Activated naive CD4-positive, alpha-beta T cell treated with anti-CD3 and anti-CD28 coated beads for 36 hours (primary cell): ENCODE measurements at regions not wholly inside any gene's neighbourhood (a gene's known extent, or its start where the extent isn't known, plus 50 kb on each side); places are given as distances from the start of the nearest gene placed in this dataset.

ENCODE experiments used
- CTCF ChIA-PET: fragments of 350-600 bp; sonication (Branson Sonifier 250); formaldehyde crosslinking; loops from one replicate; lab custom pipeline; 2021; ENCODE audit warnings: antibody characterized with exemption; lab: Charles Lee
- DNase-seq: peaks from one replicate; pipeline ENCODE4 v3.0.0-alpha.2; 2020
- H3K27ac Mint-ChIP-seq: one replicate; pipeline ENCODE4 v1.8.0; 2021; ENCODE audit warnings: mild to moderate bottlenecking, mixed read lengths
- H3K27me3 Mint-ChIP-seq: one replicate; pipeline ENCODE4 v1.8.0; 2021; ENCODE audit warnings: low read depth, mixed read lengths
- H3K36me3 Mint-ChIP-seq: one replicate; pipeline ENCODE4 v1.8.0; 2021; ENCODE audit warnings: low read depth, mixed read lengths
- H3K4me1 Mint-ChIP-seq: one replicate; pipeline ENCODE4 v1.8.0; 2021; ENCODE audit warnings: low read depth, mixed read lengths
- H3K4me3 Mint-ChIP-seq: one replicate; pipeline ENCODE4 v1.8.0; 2021; ENCODE audit warnings: mild to moderate bottlenecking, moderate library complexity, mixed read lengths
- H3K9me3 Mint-ChIP-seq: one replicate; pipeline ENCODE4 v1.8.0; 2021; ENCODE audit warnings: mixed read lengths
- intact Hi-C: fragments of 100-400 bp; cut with micrococcal nuclease; formaldehyde crosslinking; loops from one replicate; pipeline ENCODE4 v1.15.1; 2023

- no peak for DNase-seq
- Mint-ChIP-seq H3K4me1 (peaks cover 28% of the 10 kb centered on the region), H3K27me3 (peaks cover 3% of the 10 kb centered on the region), H3K9me3 (no peaks in the 10 kb centered on the region), H3K36me3 (no peaks in the 10 kb centered on the region), H3K27ac (no peak overlapping the region), H3K4me3 (no peak overlapping the region)
- intact Hi-C loops: no loop called here
- CTCF ChIA-PET: interaction anchor here (0.6 kb wide), 1 partner anchor 11 kb away, joined by 3 read pairs; no protein-coding TSS in a partner anchor
Observed at GRCh38 chr21:29238053-29238966, 60.4 kb upstream of the BACH1 start.

- no peaks in the 10 kb centered on the region for H3K9me3 Mint-ChIP-seq
- peaks cover 24% of the 10 kb centered on the region for H3K4me1 Mint-ChIP-seq
- no peak overlapping the region for H3K4me3 Mint-ChIP-seq
- DNase-seq: no peak
- H3K36me3 Mint-ChIP-seq: no peaks in the 10 kb centered on the region
- CTCF ChIA-PET: interaction anchor here (0.6 kb wide), 1 partner anchor 10 kb away, joined by 3 read pairs; no protein-coding TSS in a partner anchor
- no peak overlapping the region for H3K27ac Mint-ChIP-seq
- intact Hi-C loops: no loop called here
- H3K27me3 Mint-ChIP-seq: peaks cover 3% of the 10 kb centered on the region
Observed at GRCh38 chr21:29238967-29239290, 59.8 kb upstream of the BACH1 start.

DNA sequence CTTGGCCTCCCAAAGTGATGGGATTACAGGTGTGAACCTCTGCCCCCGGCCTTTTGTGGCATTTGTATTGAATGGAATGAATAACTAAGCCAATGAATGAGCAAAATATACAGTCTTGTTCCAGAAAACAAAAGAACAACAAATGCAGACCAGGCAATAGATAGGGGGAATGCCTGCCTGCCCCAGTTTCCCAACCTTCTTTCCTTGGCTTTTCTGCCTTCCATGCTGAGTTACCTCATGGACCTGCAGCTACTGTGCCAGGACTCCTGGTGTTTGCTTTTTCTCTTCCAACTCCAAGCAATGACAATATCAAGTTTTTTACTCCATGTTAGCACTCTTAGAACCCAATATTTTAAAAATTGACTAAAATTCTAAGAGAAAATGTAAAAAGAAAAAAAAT, 58.6 kb upstream of the BACH1 start:
- no peaks in the 10 kb centered on the region for H3K36me3 Mint-ChIP-seq
- H3K4me3 Mint-ChIP-seq: no peak overlapping the region
- peaks cover 20% of the 10 kb centered on the region for H3K4me1 Mint-ChIP-seq
- DNase-seq: no peak
- no peak overlapping the region for H3K27ac Mint-ChIP-seq
- peaks cover 3% of the 10 kb centered on the region for H3K27me3 Mint-ChIP-seq
- CTCF ChIA-PET: no interaction called here
- intact Hi-C loops: no loop called here
- no peaks in the 10 kb centered on the region for H3K9me3 Mint-ChIP-seq

DNA sequence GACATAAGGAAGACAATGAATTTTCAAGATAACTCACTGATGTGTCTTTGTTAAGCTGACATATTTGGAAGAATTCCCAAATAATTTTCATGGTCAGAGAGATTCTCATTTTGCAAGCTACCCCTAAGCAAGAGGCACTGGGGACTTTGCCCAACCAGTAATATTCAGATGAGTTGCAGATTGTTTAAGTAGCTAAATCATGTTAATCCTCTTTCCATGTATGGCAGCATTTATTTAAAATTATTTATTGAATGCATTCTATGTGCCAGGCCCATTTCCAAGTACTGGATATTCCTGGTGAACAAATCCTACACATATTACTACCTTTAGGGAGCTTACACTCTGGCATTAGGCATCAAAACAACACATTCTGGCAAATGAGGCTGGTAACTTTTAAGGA, 56.5 kb upstream of the BACH1 start:
- no peak overlapping the region for H3K27ac Mint-ChIP-seq
- intact Hi-C loops: no loop called here
- H3K9me3 Mint-ChIP-seq: no peaks in the 10 kb centered on the region
- H3K4me3 Mint-ChIP-seq: no peak overlapping the region
- CTCF ChIA-PET: interaction anchor here (0.9 to 1.3 kb wide), 3 partner anchors 17 to 106 kb away, joined by 3 to 5 read pairs (median 3); no protein-coding TSS in a partner anchor
- peaks cover 12% of the 10 kb centered on the region for H3K4me1 Mint-ChIP-seq
- DNase-seq: no peak
- H3K36me3 Mint-ChIP-seq: no peaks in the 10 kb centered on the region
- peaks cover 3% of the 10 kb centered on the region for H3K27me3 Mint-ChIP-seq

GRCh38 chr21:29243188-29243587, 55.5 kb upstream of the BACH1 start:
- Mint-ChIP-seq H3K4me1 (peaks cover 12% of the 10 kb centered on the region), H3K9me3 (no peaks in the 10 kb centered on the region), H3K27me3 (peaks cover 3% of the 10 kb centered on the region), H3K36me3 (no peaks in the 10 kb centered on the region), H3K27ac (no peak overlapping the region), H3K4me3 (no peak overlapping the region)
- DNase-seq: no peak
- CTCF ChIA-PET: interaction anchor here (0.9 kb wide), 1 partner anchor 13 kb away, joined by 5 read pairs; no protein-coding TSS in a partner anchor
- intact Hi-C loops: no loop called here

- Mint-ChIP-seq H3K4me3 (no peak overlapping the region), H3K27ac (no peak overlapping the region), H3K4me1 (peaks cover 12% of the 10 kb centered on the region), H3K27me3 (peaks cover 3% of the 10 kb centered on the region), H3K36me3 (no peaks in the 10 kb centered on the region), H3K9me3 (peaks cover 3% of the 10 kb centered on the region)
- DNase-seq: no peak
- CTCF ChIA-PET: interaction anchor here (0.9 to 2.0 kb wide), 4 partner anchors 11 to 103 kb away, joined by 4 to 8 read pairs (median 6); no protein-coding TSS in a partner anchor
- intact Hi-C loops: no loop called here
Observed at GRCh38 chr21:29245104-29245643, 53.5 kb upstream of the BACH1 start.

- Mint-ChIP-seq H3K4me1 (peaks cover 12% of the 10 kb centered on the region), H3K27me3 (peaks cover 3% of the 10 kb centered on the region), H3K27ac (no peak overlapping the region), H3K4me3 (no peak overlapping the region), H3K36me3 (no peaks in the 10 kb centered on the region), H3K9me3 (peaks cover 3% of the 10 kb centered on the region)
- CTCF ChIA-PET: interaction anchor here (1.0 to 2.0 kb wide), 3 partner anchors 12 to 102 kb away, joined by 4 to 8 read pairs (median 6); no protein-coding TSS in a partner anchor
- intact Hi-C loops: no loop called here
- DNase-seq: no peak
Observed at GRCh38 chr21:29245863-29246262, 52.9 kb upstream of the BACH1 start.

DNA sequence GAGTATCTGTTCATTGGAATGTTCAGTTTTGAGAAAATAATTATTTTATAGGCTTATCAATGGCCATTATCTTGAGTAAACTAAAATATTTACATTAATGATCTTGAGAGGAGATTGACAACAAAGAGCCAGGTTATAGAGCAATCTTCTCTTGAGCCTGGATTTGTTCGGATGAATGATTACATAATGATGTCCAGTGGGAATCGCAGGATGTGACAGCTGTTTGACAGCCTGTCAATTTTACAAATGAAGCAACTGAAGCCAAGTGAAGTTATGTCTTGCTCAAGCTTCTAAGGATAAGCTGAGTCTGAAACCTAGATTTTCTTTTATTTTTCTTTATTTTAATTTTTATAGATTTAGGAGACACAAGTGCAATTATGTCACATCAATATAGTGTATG, 52.1 kb upstream of the BACH1 start:
- H3K4me1 Mint-ChIP-seq: peaks cover 12% of the 10 kb centered on the region
- no peaks in the 10 kb centered on the region for H3K36me3 Mint-ChIP-seq
- CTCF ChIA-PET: no interaction called here
- H3K27me3 Mint-ChIP-seq: peaks cover 3% of the 10 kb centered on the region
- no peak overlapping the region for H3K27ac Mint-ChIP-seq
- intact Hi-C loops: no loop called here
- H3K9me3 Mint-ChIP-seq: peaks cover 3% of the 10 kb centered on the region
- no peak for DNase-seq
- no peak overlapping the region for H3K4me3 Mint-ChIP-seq

DNA sequence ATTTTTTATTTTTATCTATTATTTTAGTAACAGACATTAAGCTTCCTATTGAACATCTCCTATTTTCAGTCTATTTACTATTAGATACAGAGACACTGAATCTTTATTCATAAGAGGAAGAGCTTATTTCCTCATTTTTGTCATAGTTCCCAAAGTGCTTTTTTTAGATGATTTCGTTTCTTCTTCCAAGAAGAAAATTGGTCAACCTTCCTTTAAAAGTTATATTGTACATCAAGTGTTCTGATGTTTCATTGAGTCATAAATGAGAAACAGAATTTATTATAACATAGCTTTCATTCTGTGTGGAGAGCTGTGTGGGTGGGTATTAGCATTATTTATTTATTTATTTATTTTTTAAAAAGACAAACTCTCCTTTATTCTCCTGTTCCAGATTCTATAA, 50.6 kb upstream of the BACH1 start:
- Mint-ChIP-seq H3K36me3 (no peaks in the 10 kb centered on the region), H3K27me3 (peaks cover 3% of the 10 kb centered on the region), H3K27ac (no peak overlapping the region), H3K9me3 (peaks cover 3% of the 10 kb centered on the region), H3K4me1 (peaks cover 12% of the 10 kb centered on the region), H3K4me3 (no peak overlapping the region)
- intact Hi-C loops: no loop called here
- CTCF ChIA-PET: interaction anchor here (0.7 to 1.2 kb wide), 3 partner anchors 12 to 176 kb away, joined by 3 to 6 read pairs (median 3); no protein-coding TSS in a partner anchor
- no peak for DNase-seq
